Mesendoderm (in vitro differentiated cells): ENCODE measurements at regions not wholly inside any gene's neighbourhood (a gene's known extent, or its start where the extent isn't known, plus 50 kb on each side); places are given as distances from the start of the nearest gene placed in this dataset.

Source experiments
- DNase-seq: peaks from one replicate; pipeline ENCODE4 v3.0.0; 2013
- H2AK5ac ChIP-seq: 2 replicates; pipeline ENCODE4 v1.6.1; 2013; ENCODE audit warnings: low read length, inconsistent platforms
- H2BK120ac ChIP-seq: 2 replicates; pipeline ENCODE4 v1.6.1; 2013; ENCODE audit warnings: low read depth, mild to moderate bottlenecking, low read length, moderate library complexity, mixed read lengths
- H2BK15ac ChIP-seq: replicated peaks from 2 replicates; pipeline ENCODE4 v1.6.1; 2013; ENCODE audit warnings: low read depth, mild to moderate bottlenecking, moderate library complexity
- H2BK5ac ChIP-seq: 2 replicates; pipeline ENCODE4 v1.6.1; 2013; ENCODE audit warnings: low read length, inconsistent platforms
- H3K18ac ChIP-seq: 2 replicates; pipeline ENCODE4 v1.6.1; 2013; ENCODE audit warnings: mild to moderate bottlenecking, low read length, mixed read lengths
- H3K23ac ChIP-seq: one replicate; pipeline ENCODE4 v1.6.1; 2013; ENCODE audit warnings: low read length
- H3K27ac ChIP-seq: 2 replicates; pipeline ENCODE4 v1.5.1; 2013; ENCODE audit warnings: low read depth, mild to moderate bottlenecking, inconsistent platforms, low read length, moderate library complexity
- H3K27me3 ChIP-seq: 2 replicates; pipeline ENCODE4 v1.6.1; 2013; ENCODE audit warnings: low read length, control low read depth, mild to moderate bottlenecking, inconsistent platforms; ENCODE audit not compliant: insufficient read depth, poor library complexity
- H3K36me3 ChIP-seq: 2 replicates; pipeline ENCODE4 v1.6.1; 2013; ENCODE audit warnings: low read length, inconsistent platforms; ENCODE audit not compliant: control insufficient read depth, insufficient read depth
- H3K4ac ChIP-seq: one replicate; pipeline ENCODE4 v1.6.1; 2013; ENCODE audit warnings: low read depth, mild to moderate bottlenecking, low read length, moderate library complexity
- H3K4me1 ChIP-seq: 2 replicates; pipeline ENCODE4 v1.6.1; 2013; ENCODE audit warnings: low read depth, low read length, inconsistent platforms; ENCODE audit not compliant: control insufficient read depth
- H3K4me2 ChIP-seq: 2 replicates; pipeline ENCODE4 v1.6.1; 2013; ENCODE audit warnings: low read length
- H3K4me3 ChIP-seq: 2 replicates; pipeline ENCODE4 v1.5.1; 2013; ENCODE audit warnings: mild to moderate bottlenecking, low read length
- H3K56ac ChIP-seq: one replicate; pipeline ENCODE4 v1.6.1; 2013; ENCODE audit warnings: low read length
- H3K79me1 ChIP-seq: 2 replicates; pipeline ENCODE4 v1.6.1; 2013; ENCODE audit warnings: low read length, inconsistent platforms
- H3K79me2 ChIP-seq: 2 replicates; pipeline ENCODE4 v1.6.1; 2013; ENCODE audit warnings: mild to moderate bottlenecking, low read length; ENCODE audit not compliant: control insufficient read depth, insufficient read depth
- H3K9ac ChIP-seq: 2 replicates; pipeline ENCODE4 v1.6.1; 2013; ENCODE audit warnings: low read length, inconsistent platforms
- H4K5ac ChIP-seq: one replicate; pipeline ENCODE4 v1.6.1; 2013; ENCODE audit warnings: low read length
- H4K8ac ChIP-seq: one replicate; pipeline ENCODE4 v1.6.1; 2013; ENCODE audit warnings: low read depth, mild to moderate bottlenecking, control low read depth, low read length, moderate library complexity
- WGBS: extraction: QIAGEN DNeasy Blood & Tissue Kit; methylation state at CpG from one replicate; pipeline ENCODE4 v1.1.7; 2013; ENCODE audit warnings: low lambda C conversion rate, missing lambda C conversion rate; ENCODE audit not compliant: insufficient coverage; ENCODE audit errors: extremely low coverage; 5-methylcytosine and 5-hydroxymethylcytosine counted together

GRCh38 chr11:32259641-32260081 is 168.8 kb downstream of the RCN1 start:
- no peak overlapping the region for H3K18ac ChIP-seq
- H3K4ac ChIP-seq, result no peak overlapping the region
- no peak overlapping the region for H3K23ac ChIP-seq
- no peaks in the 10 kb centered on the region for H3K79me1 ChIP-seq
- H3K27me3 ChIP-seq, result no peaks in the 10 kb centered on the region
- WGBS, result no CpG with 5 or more reads among the region's 3 CpGs
- H4K8ac ChIP-seq, result no peak overlapping the region
- no peak overlapping the region for H2BK15ac ChIP-seq
- no peak overlapping the region for H3K4me3 ChIP-seq
- no peak overlapping the region for H3K27ac ChIP-seq
- H3K56ac ChIP-seq, result no peak overlapping the region
- H2BK120ac ChIP-seq, result no peak overlapping the region
- no peak overlapping the region for H3K4me2 ChIP-seq
- no peaks in the 10 kb centered on the region for H3K4me1 ChIP-seq
- no peak overlapping the region for H4K5ac ChIP-seq
- H3K36me3 ChIP-seq, result no peaks in the 10 kb centered on the region
- no peak overlapping the region for H3K9ac ChIP-seq
- no peaks in the 10 kb centered on the region for H3K79me2 ChIP-seq
- DNase-seq, result no peak
- no peak overlapping the region for H2BK5ac ChIP-seq
- H2AK5ac ChIP-seq, result no peak overlapping the region

- Histone ChIP-seq H3K79me1 (no peaks in the 10 kb centered on the region), H3K4me3 (no peak overlapping the region), H4K8ac (no peak overlapping the region), H2BK5ac (no peak overlapping the region), H3K27ac (no peak overlapping the region), H3K4ac (no peak overlapping the region), H3K4me1 (no peaks in the 10 kb centered on the region), H3K79me2 (no peaks in the 10 kb centered on the region), H3K18ac (no peak overlapping the region), H2BK120ac (no peak overlapping the region), H2BK15ac (no peak overlapping the region), H3K56ac (no peak overlapping the region), H3K23ac (no peak overlapping the region), H3K27me3 (no peaks in the 10 kb centered on the region), H3K9ac (no peak overlapping the region), H2AK5ac (no peak overlapping the region), H3K4me2 (no peak overlapping the region), H4K5ac (no peak overlapping the region), H3K36me3 (no peaks in the 10 kb centered on the region)
- no CpG with 5 or more reads among the region's 1 CpG for WGBS
- DNase-seq, result no peak
Measured at GRCh38 chr11:32262367-32262766, 171.5 kb downstream of the RCN1 start.

- DNase-seq, result no peak
- no peak overlapping the region for H2BK5ac ChIP-seq
- H4K8ac ChIP-seq, result no peak overlapping the region
- no peak overlapping the region for H3K56ac ChIP-seq
- H4K5ac ChIP-seq, result no peak overlapping the region
- H3K4me1 ChIP-seq, result no peaks in the 10 kb centered on the region
- no peak overlapping the region for H3K9ac ChIP-seq
- no peaks in the 10 kb centered on the region for H3K27me3 ChIP-seq
- H2BK120ac ChIP-seq, result no peak overlapping the region
- H3K4me2 ChIP-seq, result no peak overlapping the region
- H3K79me2 ChIP-seq, result no peaks in the 10 kb centered on the region
- WGBS, result no CpG with 5 or more reads among the region's 1 CpG
- H3K36me3 ChIP-seq, result no peaks in the 10 kb centered on the region
- H3K27ac ChIP-seq, result no peak overlapping the region
- no peak overlapping the region for H3K18ac ChIP-seq
- no peak overlapping the region for H3K4ac ChIP-seq
- no peak overlapping the region for H2AK5ac ChIP-seq
- H2BK15ac ChIP-seq, result no peak overlapping the region
- H3K23ac ChIP-seq, result no peak overlapping the region
- no peaks in the 10 kb centered on the region for H3K79me1 ChIP-seq
- no peak overlapping the region for H3K4me3 ChIP-seq
Measured at GRCh38 chr11:32265911-32266310, 169.4 kb downstream of the WT1 start.

GRCh38 chr11:32266601-32267000 is 168.7 kb downstream of the WT1 start:
- Histone ChIP-seq H3K27me3 (no peaks in the 10 kb centered on the region), H3K56ac (no peak overlapping the region), H3K18ac (no peak overlapping the region)

GRCh38 chr11:32267679-32268187 is 167.6 kb downstream of the WT1 start:
- Histone ChIP-seq H3K27ac (no peak overlapping the region), H3K4me2 (no peak overlapping the region), H3K56ac (no peak overlapping the region), H3K23ac (no peak overlapping the region), H3K79me2 (no peaks in the 10 kb centered on the region), H2AK5ac (no peak overlapping the region), H3K4ac (no peak overlapping the region), H3K4me1 (no peaks in the 10 kb centered on the region), H3K27me3 (no peaks in the 10 kb centered on the region), H3K36me3 (no peaks in the 10 kb centered on the region), H3K79me1 (no peaks in the 10 kb centered on the region), H2BK15ac (no peak overlapping the region), H2BK120ac (no peak overlapping the region), H3K18ac (no peak overlapping the region), H4K5ac (no peak overlapping the region), H2BK5ac (no peak overlapping the region), H3K4me3 (no peak overlapping the region), H4K8ac (no peak overlapping the region), H3K9ac (no peak overlapping the region)
- no peak for DNase-seq
- no CpG with 5 or more reads among the region's 7 CpGs for WGBS

More at GRCh38 chr11:32266601-32267000, 168.7 kb downstream of the WT1 start:
- no peak overlapping the region for H2BK15ac ChIP-seq
- H2BK120ac ChIP-seq, result no peak overlapping the region
- peak; percentile 18 for DNase-seq
- no peaks in the 10 kb centered on the region for H3K4me1 ChIP-seq
- no peaks in the 10 kb centered on the region for H3K79me2 ChIP-seq
- H3K36me3 ChIP-seq, result no peaks in the 10 kb centered on the region
- no peak overlapping the region for H3K9ac ChIP-seq
- no peak overlapping the region for H2BK5ac ChIP-seq
- no peak overlapping the region for H3K23ac ChIP-seq
- no peak overlapping the region for H4K8ac ChIP-seq
- no peak overlapping the region for H3K27ac ChIP-seq
- no peak overlapping the region for H3K4me2 ChIP-seq
- no peak overlapping the region for H3K4me3 ChIP-seq
- no CpG with 5 or more reads among the region's 4 CpGs for WGBS
- H4K5ac ChIP-seq, result no peak overlapping the region
- H2AK5ac ChIP-seq, result no peak overlapping the region
- H3K4ac ChIP-seq, result no peak overlapping the region
- H3K79me1 ChIP-seq, result no peaks in the 10 kb centered on the region

- Histone ChIP-seq H3K56ac (no peak overlapping the region), H2BK15ac (no peak overlapping the region), H2BK5ac (no peak overlapping the region), H3K23ac (no peak overlapping the region), H3K9ac (no peak overlapping the region), H2BK120ac (no peak overlapping the region), H3K4me1 (no peaks in the 10 kb centered on the region), H3K79me2 (no peaks in the 10 kb centered on the region), H2AK5ac (no peak overlapping the region), H3K4me3 (no peak overlapping the region), H3K4ac (no peak overlapping the region), H3K27me3 (no peaks in the 10 kb centered on the region), H3K36me3 (no peaks in the 10 kb centered on the region), H3K4me2 (no peak overlapping the region), H3K27ac (no peak overlapping the region), H4K8ac (no peak overlapping the region), H3K18ac (no peak overlapping the region), H4K5ac (no peak overlapping the region), H3K79me1 (no peaks in the 10 kb centered on the region)
- no CpG with 5 or more reads among the region's 4 CpGs for WGBS
- DNase-seq, result no peak
Measured at GRCh38 chr11:32273931-32274330, 161.4 kb downstream of the WT1 start.
